ENCODE measurements at regions not wholly inside any gene's neighbourhood (a gene's known extent, or its start where the extent isn't known, plus 50 kb on each side); places are given as distances from the start of the nearest gene placed in this dataset.

DNA sequence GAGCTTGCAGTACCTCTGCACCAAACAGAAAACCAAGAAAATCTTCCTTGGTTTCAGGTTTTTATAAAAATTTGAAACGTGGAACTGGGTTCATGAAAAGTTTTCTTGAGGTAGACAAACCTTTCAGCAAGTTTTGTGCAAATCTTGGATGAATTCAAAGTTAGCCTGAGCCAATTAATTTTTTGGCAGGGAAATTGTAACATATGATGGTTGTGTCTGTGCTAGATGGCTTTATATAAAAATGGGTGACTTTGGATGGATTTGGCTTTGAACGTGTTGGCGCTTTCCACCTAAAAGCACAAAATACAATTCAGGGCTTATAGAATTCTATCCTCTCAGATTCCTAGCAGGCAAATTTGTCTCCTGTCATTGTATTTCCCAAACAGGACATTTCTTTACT is 524.4 kb downstream of the CAAP1 start:
- intact Hi-C loops (cut with DNase I), result no loop called here
- Histone ChIP-seq H3K27ac (no peak overlapping the region), H3K36me3 (ENCODE audit: insufficient read depth in 1 of 2, low read depth in 1 of 2) (no peaks in the 10 kb centered on the region), H3K4me1 (no peaks in the 10 kb centered on the region), H3K27me3 (ENCODE audit: insufficient read depth in 3 of 3, low read length in 2 of 3) (no peaks in the 10 kb centered on the region), H3K4me3 (no peak overlapping the region), H3K9me3 (no peaks in the 10 kb centered on the region)
- TF ChIP-seq, protein P1, sequence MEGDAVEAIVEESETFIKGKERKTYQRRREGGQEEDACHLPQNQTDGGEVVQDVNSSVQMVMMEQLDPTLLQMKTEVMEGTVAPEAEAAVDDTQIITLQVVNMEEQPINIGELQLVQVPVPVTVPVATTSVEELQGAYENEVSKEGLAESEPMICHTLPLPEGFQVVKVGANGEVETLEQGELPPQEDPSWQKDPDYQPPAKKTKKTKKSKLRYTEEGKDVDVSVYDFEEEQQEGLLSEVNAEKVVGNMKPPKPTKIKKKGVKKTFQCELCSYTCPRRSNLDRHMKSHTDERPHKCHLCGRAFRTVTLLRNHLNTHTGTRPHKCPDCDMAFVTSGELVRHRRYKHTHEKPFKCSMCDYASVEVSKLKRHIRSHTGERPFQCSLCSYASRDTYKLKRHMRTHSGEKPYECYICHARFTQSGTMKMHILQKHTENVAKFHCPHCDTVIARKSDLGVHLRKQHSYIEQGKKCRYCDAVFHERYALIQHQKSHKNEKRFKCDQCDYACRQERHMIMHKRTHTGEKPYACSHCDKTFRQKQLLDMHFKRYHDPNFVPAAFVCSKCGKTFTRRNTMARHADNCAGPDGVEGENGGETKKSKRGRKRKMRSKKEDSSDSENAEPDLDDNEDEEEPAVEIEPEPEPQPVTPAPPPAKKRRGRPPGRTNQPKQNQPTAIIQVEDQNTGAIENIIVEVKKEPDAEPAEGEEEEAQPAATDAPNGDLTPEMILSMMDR (IDR thresholded peaks at IDR 0.05), result no peak
- WGBS, 3 donors, result 76 to 79% (median 78%) methylated on average over 3 of the region's 3 CpGs
- DNase-seq, result no peak
- no peak for ATAC-seq

DNA sequence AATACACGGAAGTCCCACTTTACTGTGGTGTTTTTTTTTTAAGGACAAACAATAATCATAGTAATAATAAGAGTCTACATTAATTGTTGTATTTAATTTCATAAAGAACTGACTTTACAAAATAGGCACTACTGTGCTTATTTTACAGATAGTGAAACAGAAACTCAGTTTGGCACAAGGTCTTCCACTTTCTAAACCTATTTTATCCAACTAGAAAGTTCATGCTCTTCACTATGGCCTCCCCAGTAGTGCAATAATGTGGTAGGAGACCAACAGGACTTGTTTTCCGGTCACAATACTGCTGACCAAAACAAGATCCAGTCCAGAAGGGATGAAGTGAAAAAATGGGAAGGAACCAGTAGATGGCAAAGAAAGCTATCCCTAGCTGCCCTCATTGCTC is 531.6 kb downstream of the CAAP1 start:
- intact Hi-C loops (cut with DNase I), result no loop called here
- Histone ChIP-seq H3K27me3 (ENCODE audit: insufficient read depth in 3 of 3, low read length in 2 of 3) (no peaks in the 10 kb centered on the region), H3K36me3 (ENCODE audit: insufficient read depth in 1 of 2, low read depth in 1 of 2) (no peaks in the 10 kb centered on the region), H3K4me1 (no peaks in the 10 kb centered on the region), H3K4me3 (no peak overlapping the region), H3K27ac (no peak overlapping the region), H3K9me3 (no peaks in the 10 kb centered on the region)
- TF ChIP-seq, protein P1 (IDR thresholded peaks at IDR 0.05), result no peak
- no peak for ATAC-seq
- no peak for DNase-seq
- 76 to 82% (median 77%) methylated on average over 2 of the region's 2 CpGs for WGBS, 3 donors

DNA sequence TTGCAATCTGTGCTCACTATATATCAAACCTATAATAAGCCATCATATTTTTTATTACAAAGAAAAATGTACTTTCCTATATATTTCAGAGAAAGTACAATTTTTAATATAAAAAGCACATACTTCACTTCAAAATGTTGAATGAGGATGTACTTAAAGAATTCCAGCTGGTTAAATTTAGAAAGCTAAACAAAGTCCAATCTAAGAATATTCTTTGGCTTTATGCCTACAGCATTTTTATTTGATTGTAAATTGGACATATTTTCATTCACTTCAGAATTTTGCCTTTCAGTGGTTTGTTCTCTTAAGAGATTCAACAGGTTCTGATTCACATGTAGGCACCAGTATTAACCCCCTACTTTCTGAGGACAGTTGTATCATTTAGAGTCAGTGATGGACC is 533.8 kb downstream of the CAAP1 start:
- no peaks in the 10 kb centered on the region for H3K4me1 ChIP-seq
- H3K27me3 ChIP-seq (ENCODE audit: insufficient read depth in 3 of 3, low read length in 2 of 3), result no peaks in the 10 kb centered on the region
- intact Hi-C loops (cut with DNase I), result no loop called here
- H3K4me3 ChIP-seq, result no peak overlapping the region
- no peaks in the 10 kb centered on the region for H3K9me3 ChIP-seq
- TF ChIP-seq, protein P1 (IDR thresholded peaks at IDR 0.05), result no peak
- DNase-seq (no peak), ATAC-seq (no peak)
- no peak overlapping the region for H3K27ac ChIP-seq
- no peaks in the 10 kb centered on the region for H3K36me3 ChIP-seq (ENCODE audit: insufficient read depth in 1 of 2, low read depth in 1 of 2)

DNA sequence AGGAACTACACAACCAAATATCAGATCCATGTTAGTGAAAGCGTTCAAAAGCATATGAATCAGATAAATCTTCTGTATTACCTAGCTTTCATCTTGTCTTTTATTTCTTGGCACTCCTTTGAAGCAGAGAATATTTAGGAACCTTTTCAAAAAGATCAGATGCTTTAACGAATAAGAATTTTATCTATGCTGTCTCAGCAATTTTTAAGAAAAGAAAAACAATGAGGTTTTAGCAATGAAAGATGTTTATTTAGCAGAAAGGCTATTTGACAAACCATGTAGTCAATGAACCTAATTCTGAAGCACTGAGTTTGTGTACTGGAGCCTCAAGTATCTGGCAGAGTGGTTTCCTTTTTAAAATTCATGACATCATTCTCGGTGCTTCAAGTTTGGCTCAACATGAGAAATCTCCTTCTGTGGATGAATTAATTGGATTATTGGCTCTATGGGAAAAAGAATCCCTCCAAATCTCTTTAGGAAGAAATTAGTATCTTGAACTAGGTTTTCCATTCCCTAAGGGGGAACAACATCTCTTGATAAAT is 534.7 kb downstream of the CAAP1 start:
- Histone ChIP-seq H3K36me3 (ENCODE audit: insufficient read depth in 1 of 2, low read depth in 1 of 2) (no peaks in the 10 kb centered on the region), H3K27ac (no peak overlapping the region), H3K27me3 (ENCODE audit: insufficient read depth in 3 of 3, low read length in 2 of 3) (no peaks in the 10 kb centered on the region), H3K4me3 (no peak overlapping the region), H3K9me3 (no peaks in the 10 kb centered on the region), H3K4me1 (no peaks in the 10 kb centered on the region)
- DNase-seq (no peak), ATAC-seq (no peak)
- 50 to 60% (median 56%) methylated on average over 3 of the region's 3 CpGs for WGBS, 3 donors
- TF ChIP-seq, protein P1 (IDR thresholded peaks at IDR 0.05), result no peak
- intact Hi-C loops (cut with DNase I), result no loop called here

DNA sequence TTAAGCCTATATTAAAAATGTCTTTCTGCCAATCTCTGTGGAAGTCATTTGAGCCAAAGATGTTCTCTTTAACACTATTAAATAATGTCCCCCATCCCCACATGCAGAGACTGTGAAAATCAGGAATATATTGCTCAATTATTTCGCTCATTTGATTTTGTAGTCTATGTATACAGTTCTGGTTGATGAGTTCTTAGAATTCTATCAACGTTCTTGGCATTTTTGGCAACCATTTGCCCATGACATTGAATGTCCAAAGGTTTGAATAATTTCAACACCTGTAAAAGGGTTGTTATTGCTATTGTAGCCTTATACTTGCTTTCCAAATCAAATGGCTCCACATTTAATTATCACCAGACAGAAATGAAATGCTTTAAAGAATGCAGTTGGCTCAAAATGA is 536.1 kb downstream of the CAAP1 start:
- H3K4me1 ChIP-seq, result no peaks in the 10 kb centered on the region
- H3K36me3 ChIP-seq (ENCODE audit: insufficient read depth in 1 of 2, low read depth in 1 of 2), result no peaks in the 10 kb centered on the region
- no peaks in the 10 kb centered on the region for H3K9me3 ChIP-seq
- TF ChIP-seq, protein P1 (IDR thresholded peaks at IDR 0.05), result no peak
- no peak overlapping the region for H3K4me3 ChIP-seq
- ATAC-seq, result no peak
- H3K27me3 ChIP-seq (ENCODE audit: insufficient read depth in 3 of 3, low read length in 2 of 3), result no peaks in the 10 kb centered on the region
- DNase-seq, result no peak
- H3K27ac ChIP-seq, result no peak overlapping the region
- 55 to 69% (median 62%) methylated on average over 2 of the region's 2 CpGs for WGBS, 3 donors
- intact Hi-C loops (cut with DNase I), result no loop called here

Measured in psoas muscle (tissue), 7 donors.